ENCODE measurements at regions not wholly inside any gene's neighbourhood (a gene's known extent, or its start where the extent isn't known, plus 50 kb on each side); places are given as distances from the start of the nearest gene placed in this dataset.

DNA sequence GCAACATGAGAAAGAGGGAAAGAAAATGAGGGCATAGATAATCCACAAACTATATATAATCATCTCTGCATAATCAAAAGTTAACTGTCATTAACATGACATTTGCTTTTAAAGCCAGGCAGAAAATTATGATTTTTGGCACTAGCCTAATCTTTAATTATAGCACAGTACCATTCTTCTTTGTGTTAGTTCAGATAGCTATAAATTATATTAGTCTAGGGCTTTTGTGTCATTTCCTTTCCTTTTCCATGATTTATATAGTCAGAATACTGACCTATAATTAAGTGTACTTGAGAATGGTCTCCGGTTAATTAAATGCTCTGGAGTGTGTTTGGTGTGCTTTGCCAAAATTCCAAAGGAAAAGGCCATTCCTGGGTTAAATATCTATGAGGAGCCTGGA is 441.9 kb upstream of the THRB start:
- 26% methylated on average over 1 of the region's 1 CpG for WGBS, 2 experiments (ENCODE audit: low coverage in 1 of 2, low lambda C conversion rate in 2 of 2, missing lambda C conversion rate in 2 of 2)

DNA sequence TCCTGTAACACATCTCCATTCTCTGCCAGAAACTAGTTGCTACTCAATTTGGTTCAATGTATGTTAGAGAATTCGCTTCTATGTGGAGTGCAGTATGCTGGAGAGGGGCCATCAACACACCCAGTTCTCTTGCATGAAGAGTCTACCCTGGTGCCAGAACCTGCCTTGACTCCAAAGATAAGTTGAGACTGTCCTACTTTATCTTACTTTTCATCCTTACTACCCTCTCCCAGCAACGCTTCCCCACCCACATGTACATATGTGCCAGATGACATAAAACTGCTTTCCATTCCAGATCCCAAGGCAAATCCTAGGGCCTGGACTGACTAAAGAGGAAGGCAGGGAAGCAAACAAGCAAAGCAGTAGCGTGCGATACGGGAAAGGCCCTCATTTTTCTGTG is 442.6 kb upstream of the THRB start:
- no peak for DNase-seq
- WGBS, 2 experiments (ENCODE audit: low coverage in 1 of 2, low lambda C conversion rate in 2 of 2, missing lambda C conversion rate in 2 of 2) = 63 to 75% methylated on average over 5 of the region's 5 CpGs
- in situ Hi-C loops (cut with MboI) = no loop called here

More for the DNA sequence above, 441.9 kb upstream of the THRB start:
- Histone ChIP-seq H3K4me1 (ENCODE audit: insufficient read depth) (no peaks in the 10 kb centered on the region), H3K4me3 (no peak overlapping the region), H3K9me2 (ENCODE audit: insufficient read depth) (no peaks in the 10 kb centered on the region), H3K9me3 (ENCODE audit: low read depth) (no peaks in the 10 kb centered on the region), H3K27me3 (replicated peaks; ENCODE audit: insufficient read depth) (no peaks in the 10 kb centered on the region), H3K9ac (no peak overlapping the region), H3F3A (ENCODE audit: insufficient read depth) (no peaks in the 10 kb centered on the region), H2AFZ (no peak overlapping the region), H4K20me1 (ENCODE audit: insufficient read depth) (no peaks in the 10 kb centered on the region), H3K79me2 (ENCODE audit: insufficient read depth) (no peaks in the 10 kb centered on the region), H3K4me2 (ENCODE audit: unreplicated experiment) (no peak overlapping the region), H3K36me3 (ENCODE audit: low read depth) (no peaks in the 10 kb centered on the region), H3K27ac (no peak overlapping the region)
- no peak for TF ChIP-seq EZH2phosphoT487 (IDR thresholded peaks at IDR 0.05; ENCODE audit: insufficient read depth, low read depth)
- no peak for TF ChIP-seq EZH2 (IDR thresholded peaks at IDR 0.05; ENCODE audit: insufficient read depth, poor library complexity, severe bottlenecking)
- DNase-seq = no peak
- in situ Hi-C loops (cut with MboI) = no loop called here

DNA sequence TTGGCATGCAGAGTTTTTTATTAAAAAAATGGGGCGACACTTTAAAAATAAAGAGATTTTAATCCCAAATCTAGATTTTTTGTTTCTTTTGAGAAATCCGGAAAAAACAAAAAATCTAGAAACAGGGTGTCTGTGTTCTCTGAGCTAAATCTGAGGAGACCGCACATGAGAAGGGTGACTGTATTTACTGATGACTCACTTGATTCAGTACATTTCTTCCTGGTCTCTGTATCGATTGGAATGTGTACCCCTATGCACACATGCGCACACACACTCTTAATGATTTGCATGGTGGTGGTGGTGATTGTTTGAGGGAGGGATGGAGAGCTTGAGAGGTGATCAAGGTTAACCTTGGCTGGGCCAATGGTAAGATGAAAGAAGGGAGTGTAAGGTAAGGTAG is 443.1 kb upstream of the THRB start:
- no peaks in the 10 kb centered on the region for H3K79me2 ChIP-seq (ENCODE audit: insufficient read depth)

More for the DNA sequence above, 442.6 kb upstream of the THRB start:
- no peak overlapping the region for H3K4me3 ChIP-seq
- no peaks in the 10 kb centered on the region for H4K20me1 ChIP-seq (ENCODE audit: insufficient read depth)
- no peaks in the 10 kb centered on the region for H3K4me1 ChIP-seq (ENCODE audit: insufficient read depth)
- no peaks in the 10 kb centered on the region for H3F3A ChIP-seq (ENCODE audit: insufficient read depth)
- no peak overlapping the region for H3K27ac ChIP-seq
- no peaks in the 10 kb centered on the region for H3K79me2 ChIP-seq (ENCODE audit: insufficient read depth)
- H3K36me3 ChIP-seq (ENCODE audit: low read depth) = no peaks in the 10 kb centered on the region
- no peak overlapping the region for H3K4me2 ChIP-seq (ENCODE audit: unreplicated experiment)
- H3K9me2 ChIP-seq (ENCODE audit: insufficient read depth) = no peaks in the 10 kb centered on the region
- no peak overlapping the region for H2AFZ ChIP-seq
- H3K9me3 ChIP-seq (ENCODE audit: low read depth) = no peaks in the 10 kb centered on the region
- no peaks in the 10 kb centered on the region for H3K27me3 ChIP-seq (replicated peaks; ENCODE audit: insufficient read depth)
- no peak overlapping the region for H3K9ac ChIP-seq
- TF ChIP-seq EZH2 (IDR thresholded peaks at IDR 0.05; ENCODE audit: insufficient read depth, poor library complexity, severe bottlenecking) (no peak), EZH2phosphoT487 (IDR thresholded peaks at IDR 0.05; ENCODE audit: insufficient read depth, low read depth) (no peak)

DNA sequence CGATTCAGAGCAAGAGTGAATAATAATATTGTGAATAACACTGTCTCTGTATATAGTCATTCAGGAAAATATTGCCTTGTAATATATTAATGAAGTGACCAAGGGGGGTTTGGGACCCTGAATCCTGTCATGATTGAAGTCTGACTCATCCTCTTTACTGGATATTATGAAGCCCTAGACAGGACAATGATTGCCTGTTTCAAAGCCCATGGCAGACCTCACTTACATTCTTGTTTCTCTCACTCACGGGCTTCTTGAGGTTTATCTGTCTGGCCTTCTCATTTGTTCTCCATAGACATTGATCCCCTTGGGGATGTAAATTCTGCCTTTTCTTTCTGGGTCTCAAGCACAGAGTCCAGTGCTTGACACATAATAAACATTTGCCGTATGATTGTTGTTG is 449.3 kb upstream of the THRB start:
- no peaks in the 10 kb centered on the region for H3K27me3 ChIP-seq (replicated peaks; ENCODE audit: insufficient read depth)
- no peaks in the 10 kb centered on the region for H3F3A ChIP-seq (ENCODE audit: insufficient read depth)
- H3K9me2 ChIP-seq (ENCODE audit: insufficient read depth) = no peaks in the 10 kb centered on the region
- H3K27ac ChIP-seq = no peak overlapping the region
- H3K4me1 ChIP-seq (ENCODE audit: insufficient read depth) = no peaks in the 10 kb centered on the region
- TF ChIP-seq EZH2phosphoT487 (IDR thresholded peaks at IDR 0.05; ENCODE audit: insufficient read depth, low read depth) (no peak), EZH2 (IDR thresholded peaks at IDR 0.05; ENCODE audit: insufficient read depth, poor library complexity, severe bottlenecking) (no peak)
- H4K20me1 ChIP-seq (ENCODE audit: insufficient read depth) = no peaks in the 10 kb centered on the region
- DNase-seq = no peak
- no peaks in the 10 kb centered on the region for H3K79me2 ChIP-seq (ENCODE audit: insufficient read depth)
- H2AFZ ChIP-seq = no peak overlapping the region
- no peak overlapping the region for H3K9ac ChIP-seq
- H3K36me3 ChIP-seq (ENCODE audit: low read depth) = no peaks in the 10 kb centered on the region
- H3K9me3 ChIP-seq (ENCODE audit: low read depth) = no peaks in the 10 kb centered on the region
- H3K4me3 ChIP-seq = no peak overlapping the region
- in situ Hi-C loops (cut with MboI) = no loop called here
- no peak overlapping the region for H3K4me2 ChIP-seq (ENCODE audit: unreplicated experiment)
- WGBS, 2 experiments (ENCODE audit: low coverage in 1 of 2, low lambda C conversion rate in 2 of 2, missing lambda C conversion rate in 2 of 2) = 64 to 69% methylated on average over 3 of the region's 3 CpGs

More for the DNA sequence above, 443.1 kb upstream of the THRB start:
- Histone ChIP-seq H3K9ac (no peak overlapping the region), H3K9me2 (ENCODE audit: insufficient read depth) (no peaks in the 10 kb centered on the region), H2AFZ (no peak overlapping the region), H4K20me1 (ENCODE audit: insufficient read depth) (no peaks in the 10 kb centered on the region), H3K4me1 (ENCODE audit: insufficient read depth) (no peaks in the 10 kb centered on the region), H3K4me2 (ENCODE audit: unreplicated experiment) (no peak overlapping the region), H3F3A (ENCODE audit: insufficient read depth) (no peaks in the 10 kb centered on the region), H3K27me3 (replicated peaks; ENCODE audit: insufficient read depth) (no peaks in the 10 kb centered on the region), H3K36me3 (ENCODE audit: low read depth) (no peaks in the 10 kb centered on the region), H3K4me3 (no peak overlapping the region), H3K9me3 (ENCODE audit: low read depth) (no peaks in the 10 kb centered on the region), H3K27ac (no peak overlapping the region)
- in situ Hi-C loops (cut with MboI) = no loop called here
- WGBS, 2 experiments (ENCODE audit: low coverage in 1 of 2, low lambda C conversion rate in 2 of 2, missing lambda C conversion rate in 2 of 2) = 50 to 51% methylated on average over 5 of the region's 5 CpGs
- DNase-seq = no peak
- TF ChIP-seq EZH2 (IDR thresholded peaks at IDR 0.05; ENCODE audit: insufficient read depth, poor library complexity, severe bottlenecking) = no peak
- TF ChIP-seq EZH2phosphoT487 (IDR thresholded peaks at IDR 0.05; ENCODE audit: insufficient read depth, low read depth) = no peak

Measured in GM23248 (cell line).